NCI-H2081 treated with DMSO at 0.1 percent for 48 hours (cell line): ENCODE measurements at regions not wholly inside any gene's neighbourhood (a gene's known extent, or its start where the extent isn't known, plus 50 kb on each side); places are given as distances from the start of the nearest gene placed in this dataset.

Experiments used
- DNase-seq: peaks from one replicate; lab custom pipeline; 2025; lab: John Stamatoyannopoulos, UW

DNA sequence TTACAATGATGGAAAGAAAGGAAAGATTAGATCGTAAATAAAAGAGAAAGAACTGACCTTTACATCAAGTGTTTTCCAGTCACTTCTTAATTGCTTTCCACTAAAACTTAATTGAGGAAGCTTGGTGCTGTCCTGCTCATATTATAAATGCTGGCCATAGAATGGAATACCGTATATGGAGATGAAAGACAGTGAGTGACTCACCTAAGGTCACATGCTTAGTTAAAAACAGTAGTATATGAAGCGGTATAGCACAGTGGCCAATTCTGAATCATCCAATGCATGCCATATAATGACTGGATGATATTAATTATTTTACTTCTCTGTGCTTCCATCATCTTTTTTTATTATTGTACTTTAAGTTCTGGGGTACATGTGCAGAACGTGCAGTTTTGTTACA, 482.4 kb upstream of the SGCD start:
- no peak for DNase-seq

DNA sequence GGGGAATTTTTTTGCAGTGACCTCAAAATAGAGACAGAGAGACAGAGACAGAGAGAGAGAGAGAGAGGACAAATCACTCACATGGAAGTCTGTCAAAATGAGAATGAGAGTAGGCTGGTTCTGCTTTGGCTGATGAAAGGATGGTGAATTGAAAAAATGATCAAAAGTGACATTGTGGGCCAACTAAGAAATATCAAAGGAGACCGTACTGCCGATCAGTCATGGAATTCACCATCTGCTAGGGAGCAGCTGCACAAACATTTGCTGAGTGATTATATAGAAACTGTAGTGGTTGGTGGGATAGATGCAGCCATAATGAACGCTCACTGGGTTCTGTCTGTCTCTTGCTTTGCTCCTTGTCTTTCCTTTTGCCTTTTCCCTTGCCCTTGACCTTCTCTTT, 476.6 kb upstream of the SGCD start:
- DNase-seq, result no peak

DNA sequence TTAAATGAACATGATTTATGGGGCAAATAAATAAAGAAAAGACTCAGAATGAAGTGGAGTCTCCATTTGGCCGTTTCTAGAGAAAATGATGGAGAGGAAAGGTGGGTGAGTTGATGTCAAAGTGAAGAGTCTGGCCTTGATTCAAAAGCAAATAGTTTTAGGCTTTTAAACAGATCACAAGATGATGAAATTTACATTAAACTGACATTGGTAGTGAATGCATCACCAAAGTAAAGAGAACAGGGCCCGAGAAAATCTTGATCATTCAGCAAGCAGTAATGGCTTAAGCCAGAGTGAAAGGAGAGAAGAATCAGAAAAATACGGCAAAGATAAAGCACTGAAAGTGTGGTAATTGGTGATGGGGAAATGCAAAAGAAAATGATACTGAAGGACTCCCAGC, 460.0 kb upstream of the SGCD start:
- DNase-seq, result no peak

DNA sequence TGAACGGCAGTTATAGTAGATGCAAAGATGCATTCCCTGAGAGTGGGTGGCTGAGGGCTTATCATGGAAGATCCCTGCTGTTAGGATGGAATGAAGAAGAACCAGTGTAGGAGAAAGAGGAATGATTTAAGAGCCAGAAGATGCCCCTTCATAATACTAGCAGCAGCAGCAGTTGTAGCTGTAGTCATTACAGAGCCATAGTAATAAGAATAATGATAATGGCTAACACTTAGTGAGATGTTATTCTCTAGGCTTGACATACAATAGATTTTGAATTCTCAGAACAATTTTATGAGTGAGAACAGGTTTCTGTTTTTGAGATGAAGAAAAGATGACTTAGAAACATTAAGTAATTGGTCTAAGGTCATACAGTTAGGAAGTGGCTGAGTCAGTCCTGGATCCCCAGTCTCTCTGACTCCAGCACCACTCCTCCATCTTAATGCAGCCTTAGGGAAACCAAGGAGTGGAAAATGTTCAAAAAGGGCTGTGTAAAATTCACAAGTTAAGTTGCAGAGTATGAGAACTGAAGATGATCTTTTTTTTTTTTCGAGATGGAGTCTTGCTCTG, 459.4 kb upstream of the SGCD start:
- DNase-seq, result no peak

DNA sequence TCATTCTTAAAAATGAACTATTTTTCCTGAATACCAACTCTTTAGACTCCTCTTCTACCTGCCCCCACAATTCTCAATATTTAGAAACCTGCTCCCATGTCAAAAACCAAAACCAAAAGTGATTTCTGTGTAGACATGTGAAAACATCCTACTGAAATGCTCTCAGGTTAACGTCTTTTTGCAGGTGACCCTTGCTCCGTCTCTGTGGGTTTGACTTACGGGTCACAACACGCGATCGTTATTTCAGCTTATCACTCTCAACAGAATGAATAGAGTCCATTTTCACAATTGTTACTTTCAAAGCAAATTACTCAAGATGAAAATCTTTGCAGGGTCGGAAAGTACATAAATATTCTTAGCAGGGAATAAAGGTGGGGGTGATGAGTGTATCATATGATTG, 456.3 kb upstream of the SGCD start:
- DNase-seq, result no peak

DNA sequence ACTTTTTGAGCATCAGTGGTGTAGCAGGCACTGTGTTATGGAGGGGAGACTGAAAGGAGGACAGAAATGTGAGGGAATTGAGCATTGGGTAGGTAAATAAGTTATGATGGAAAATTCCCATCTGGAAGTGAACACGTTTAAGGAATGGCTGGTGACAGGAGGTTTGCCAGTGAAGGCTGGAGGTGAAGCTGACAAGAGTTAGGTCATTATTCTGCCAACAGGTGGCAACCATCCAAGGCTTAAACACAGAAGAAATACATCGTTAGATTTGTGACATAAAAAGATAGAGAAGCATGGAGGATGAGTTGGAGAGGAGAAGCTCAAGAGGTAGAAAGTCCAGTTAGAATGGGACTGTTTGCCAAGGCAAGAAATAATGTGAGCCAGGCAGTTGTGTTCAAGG, 455.3 kb upstream of the SGCD start:
- DNase-seq, result no peak

DNA sequence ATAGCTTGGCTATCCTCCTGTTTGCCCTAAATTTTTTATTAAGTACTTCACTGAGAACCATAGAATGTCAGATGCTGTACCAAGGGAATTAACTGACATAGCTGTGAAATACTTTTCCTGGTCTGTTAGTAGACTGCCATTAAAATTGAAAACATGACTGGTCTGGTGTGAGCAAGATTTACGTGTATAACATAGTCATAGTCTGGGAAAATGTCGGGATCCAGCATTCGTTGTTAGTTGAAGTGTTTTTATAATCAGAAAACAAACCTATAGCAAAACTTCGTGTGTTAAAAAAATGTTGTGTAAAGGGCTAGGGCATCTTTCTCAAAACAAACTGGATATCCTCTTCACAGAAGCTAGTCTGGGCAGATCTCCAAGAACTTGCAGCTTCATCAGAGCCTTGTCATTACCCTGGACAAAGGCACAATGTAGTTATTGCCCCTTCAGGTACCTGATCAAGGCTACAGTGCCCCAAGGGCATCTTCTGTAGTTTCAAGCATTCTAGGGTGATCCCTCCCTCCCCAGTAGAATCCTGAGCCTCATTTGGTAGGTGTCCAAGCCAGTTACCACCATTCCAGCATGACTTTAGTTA, 454.2 kb upstream of the SGCD start:
- peak; percentile 25 for DNase-seq

DNA sequence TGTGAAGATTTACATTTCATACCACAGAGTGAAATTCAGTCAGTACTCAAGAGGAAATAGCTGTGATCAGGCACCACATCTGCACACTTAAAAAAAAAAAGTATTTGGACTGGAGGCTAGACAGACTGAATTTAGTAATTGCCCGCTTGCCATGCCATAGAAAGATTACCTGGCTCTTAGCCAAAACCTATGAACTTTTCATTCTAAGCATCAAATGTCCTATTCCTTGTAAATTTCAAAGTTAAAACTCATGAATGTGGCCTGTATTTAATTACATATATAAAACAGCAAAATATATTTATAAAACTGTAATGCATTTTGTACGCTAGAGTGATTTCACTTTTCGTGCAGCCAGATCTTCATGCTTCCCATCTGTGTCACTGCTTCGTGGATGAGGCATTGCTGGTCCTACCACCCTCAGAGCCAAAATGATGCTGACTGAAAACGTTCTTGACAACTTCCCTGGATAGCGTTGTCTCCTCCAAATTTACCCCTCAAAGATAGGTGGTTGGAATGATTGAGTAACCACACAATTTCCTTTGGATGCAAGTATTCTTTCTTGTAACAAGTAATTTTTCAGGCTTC, 447.9 kb upstream of the SGCD start:
- DNase-seq, result no peak

DNA sequence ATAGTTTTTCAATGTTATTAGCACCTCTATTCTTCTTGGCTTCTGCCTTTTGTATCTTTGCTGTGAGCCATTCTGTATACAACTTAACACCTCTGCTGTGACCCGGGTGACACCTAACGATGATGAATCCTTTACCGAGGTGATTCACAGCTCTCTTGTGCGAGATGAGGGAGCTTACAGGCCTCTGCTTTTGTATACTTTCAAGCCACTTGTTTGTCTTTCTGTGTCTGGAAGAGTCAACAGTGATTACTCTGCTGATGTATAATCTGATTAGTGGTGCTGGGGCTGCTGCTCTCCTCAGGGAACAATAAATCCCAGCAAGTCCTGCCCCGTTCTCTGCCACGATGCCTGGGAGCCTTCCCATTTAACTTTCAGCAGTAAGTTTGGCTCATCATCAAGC, 442.9 kb upstream of the SGCD start:
- DNase-seq, result no peak

DNA sequence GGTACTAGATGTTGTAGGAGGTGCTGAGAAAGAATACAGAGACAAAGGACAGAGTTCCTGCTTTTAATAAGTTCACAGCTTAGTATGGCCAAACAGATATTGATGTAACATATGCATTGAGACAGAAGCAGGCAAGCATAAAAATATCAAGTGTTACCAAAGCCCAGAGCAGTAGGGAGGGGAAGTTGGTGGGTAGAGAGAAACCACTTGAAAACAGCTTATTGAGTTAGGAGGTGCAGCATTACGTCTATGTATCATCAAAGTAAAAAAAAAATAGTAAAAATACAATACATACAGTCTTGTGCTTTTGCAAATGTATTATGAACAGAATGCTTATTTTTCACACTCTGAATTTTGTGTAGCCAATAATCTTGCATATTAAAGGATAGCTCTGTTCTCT, 441.8 kb upstream of the SGCD start:
- no peak for DNase-seq

DNA sequence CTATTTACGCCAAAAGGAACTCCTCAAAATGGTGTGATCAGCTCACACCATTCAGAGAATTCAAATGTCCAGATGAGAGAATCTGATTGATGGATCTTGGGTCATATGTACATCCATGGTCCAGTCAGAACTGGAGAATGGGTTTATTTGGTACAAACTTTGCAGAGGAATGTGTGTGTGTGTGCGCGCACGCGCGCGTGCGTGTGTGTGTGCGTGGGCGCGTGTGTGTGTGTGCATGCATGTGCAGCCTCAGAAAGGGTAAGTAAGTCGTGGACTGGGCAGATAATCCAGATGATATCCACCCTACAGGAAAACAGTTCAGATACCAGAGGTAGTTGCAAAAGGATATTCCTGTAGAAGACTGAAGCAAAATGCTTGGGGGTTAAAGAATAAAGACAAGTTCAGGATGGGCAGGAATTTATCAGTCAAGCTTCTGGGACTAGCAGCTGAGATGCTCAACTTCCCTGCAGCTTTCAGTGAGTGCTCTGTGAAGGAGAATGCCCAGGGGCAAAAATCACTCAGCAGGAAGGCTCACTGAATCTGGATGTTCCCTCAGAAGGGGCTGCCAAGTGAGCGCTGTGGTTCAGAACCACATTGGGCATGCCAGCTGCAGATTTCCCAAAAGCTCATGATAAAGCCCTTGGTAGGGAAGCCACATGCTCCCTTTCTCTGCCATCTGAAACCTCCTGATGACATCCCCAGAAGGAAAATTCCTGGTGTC, 440.5 kb upstream of the SGCD start:
- no peak for DNase-seq

DNA sequence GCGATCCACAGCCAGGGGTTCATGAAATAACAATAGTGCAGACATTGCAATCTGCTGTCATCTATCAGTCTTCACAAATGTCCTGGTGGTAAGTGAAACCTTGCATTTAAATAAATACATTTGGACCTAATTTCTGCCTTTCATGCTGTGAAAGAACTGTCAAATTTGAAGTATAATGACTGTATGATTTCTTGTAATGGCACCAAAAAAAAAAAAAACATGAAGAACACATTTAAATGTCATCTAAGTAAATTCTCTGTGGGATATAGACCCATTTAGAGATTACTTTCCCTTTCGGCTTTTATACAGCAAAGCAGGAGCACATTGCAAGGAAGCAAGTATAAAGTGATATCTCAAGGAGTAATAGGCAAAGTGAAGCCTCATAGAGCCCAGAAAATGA, 431.5 kb upstream of the SGCD start:
- no peak for DNase-seq

DNA sequence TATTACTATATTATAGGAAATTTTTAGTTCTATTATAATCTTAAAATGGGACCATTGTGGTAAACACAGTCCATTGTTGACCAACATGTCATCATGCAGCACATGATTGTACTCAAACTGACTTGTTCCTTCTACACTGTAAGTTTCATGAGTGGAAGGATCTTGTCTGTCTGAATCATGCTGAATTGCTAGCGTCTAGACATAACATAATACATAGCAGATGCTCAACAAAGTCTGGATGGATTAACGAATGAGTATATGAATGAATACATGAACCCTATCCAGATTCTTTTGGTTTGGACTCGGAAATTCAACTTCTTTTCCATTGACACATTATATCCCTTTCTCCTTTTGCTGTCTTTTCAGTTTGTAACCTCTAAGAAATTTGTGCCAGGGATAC, 429.2 kb upstream of the SGCD start:
- DNase-seq, result no peak

DNA sequence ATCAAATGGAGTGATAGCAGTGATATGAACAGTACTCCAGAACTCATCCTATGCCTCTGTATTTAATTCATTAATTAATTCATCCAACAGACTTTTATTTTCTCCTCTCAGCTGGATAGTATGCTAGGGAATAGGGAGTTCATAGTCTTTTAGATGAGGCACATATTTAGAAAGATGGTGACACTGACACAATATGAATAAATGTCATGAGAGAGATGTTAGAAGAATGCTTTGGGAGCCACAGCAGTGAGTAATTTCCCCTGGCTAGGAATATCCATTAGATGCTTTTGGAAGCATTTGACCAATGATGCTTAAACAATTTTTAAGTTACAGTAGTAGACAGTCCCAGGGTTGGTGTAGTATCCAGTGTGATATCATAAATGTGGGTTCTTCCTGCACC, 428.7 kb upstream of the SGCD start:
- DNase-seq, result no peak

DNA sequence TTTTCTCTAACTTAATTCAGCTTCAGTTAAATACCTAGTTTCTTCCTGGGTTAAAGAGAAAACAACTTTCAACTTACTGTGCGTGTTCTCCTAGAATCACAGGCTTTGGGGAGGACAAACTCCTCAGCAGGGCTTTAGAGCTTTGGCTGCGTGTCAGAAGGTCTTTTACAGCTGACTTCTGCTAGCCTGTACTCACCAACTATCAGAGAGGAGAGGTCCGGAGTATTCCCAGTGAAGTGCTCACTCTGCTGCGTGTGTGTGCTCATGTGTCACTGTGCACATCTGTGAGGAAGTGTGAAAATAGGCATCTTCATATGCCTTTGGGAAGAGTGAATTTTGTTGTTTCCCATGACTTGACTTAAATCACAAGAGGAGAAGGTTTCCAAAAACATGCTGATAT, 423.2 kb upstream of the SGCD start:
- no peak for DNase-seq

DNA sequence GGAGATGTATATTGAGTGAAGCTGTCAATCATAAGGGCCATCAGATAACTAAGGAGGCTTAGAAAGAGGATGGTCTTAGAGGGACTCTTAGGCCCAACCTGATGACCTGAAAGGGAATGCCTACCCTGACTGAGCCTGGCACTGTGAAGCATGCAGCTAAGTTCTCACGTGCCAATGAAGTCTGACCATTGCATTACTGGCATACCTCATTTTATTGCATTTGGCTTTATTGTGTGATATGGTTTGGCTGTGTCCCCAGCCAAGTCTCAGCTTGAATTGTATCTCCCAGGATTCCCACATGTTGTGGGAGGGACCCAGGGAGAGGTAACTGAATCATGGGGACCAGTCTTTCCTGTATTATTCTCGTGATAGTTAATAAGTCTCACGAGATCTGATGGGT, 421.6 kb upstream of the SGCD start:
- DNase-seq, result no peak

DNA sequence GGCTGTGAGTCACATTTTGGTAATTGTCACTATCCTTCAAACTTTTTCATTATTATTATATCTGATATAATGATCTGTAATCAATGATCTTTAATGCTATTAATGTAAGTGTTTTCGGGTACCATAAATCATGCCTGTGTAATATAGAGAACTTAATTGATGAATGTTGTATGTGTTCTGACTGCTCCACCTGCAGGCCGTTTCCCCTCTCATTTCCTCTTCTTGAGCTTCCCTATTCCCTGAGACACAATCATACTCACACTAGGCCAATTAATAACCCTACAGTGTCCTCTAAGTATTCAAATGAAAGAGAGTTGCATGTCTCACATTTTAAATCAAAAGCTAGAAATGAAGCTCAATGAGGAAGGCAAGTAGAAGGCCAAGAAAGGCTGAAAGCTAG, 420.9 kb upstream of the SGCD start:
- DNase-seq, result no peak

DNA sequence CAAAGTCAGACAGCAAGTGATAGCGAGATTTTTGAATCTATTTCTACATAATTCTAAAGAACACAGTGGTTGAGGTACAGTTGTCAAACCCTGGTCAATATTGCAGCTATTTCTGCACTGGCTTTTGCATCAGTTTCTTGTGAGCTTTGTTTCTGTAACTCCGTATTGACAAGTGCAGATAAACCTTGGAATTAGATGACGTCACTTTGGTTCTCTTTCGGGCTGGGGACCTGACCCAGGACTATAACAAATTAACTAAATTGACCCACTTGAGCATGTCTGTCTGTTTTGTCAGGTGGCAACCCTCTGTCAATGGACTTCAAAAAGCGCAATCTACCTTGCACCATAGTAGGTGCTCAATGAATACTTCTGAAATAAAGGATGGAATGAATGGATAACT, 418.4 kb upstream of the SGCD start:
- DNase-seq, result no peak

DNA sequence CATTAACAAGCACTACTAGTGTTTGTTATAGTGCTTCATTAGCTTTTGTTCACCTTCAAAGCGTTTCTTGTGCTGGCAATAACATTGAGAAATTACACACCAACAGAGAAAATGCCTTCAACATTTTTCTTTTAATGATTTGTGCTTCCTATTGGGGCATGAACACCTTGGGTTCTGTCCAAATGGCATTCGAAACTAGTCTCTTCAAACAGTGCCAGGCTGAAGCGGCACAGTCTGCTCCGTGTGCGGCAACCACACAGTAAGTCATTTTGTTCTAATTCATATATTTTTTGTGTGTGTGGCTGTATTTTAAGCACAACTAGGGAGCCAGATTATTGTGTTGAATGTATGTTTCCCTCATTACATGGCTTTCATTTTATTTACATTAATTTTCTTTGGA, 414.7 kb upstream of the SGCD start:
- DNase-seq, result no peak

DNA sequence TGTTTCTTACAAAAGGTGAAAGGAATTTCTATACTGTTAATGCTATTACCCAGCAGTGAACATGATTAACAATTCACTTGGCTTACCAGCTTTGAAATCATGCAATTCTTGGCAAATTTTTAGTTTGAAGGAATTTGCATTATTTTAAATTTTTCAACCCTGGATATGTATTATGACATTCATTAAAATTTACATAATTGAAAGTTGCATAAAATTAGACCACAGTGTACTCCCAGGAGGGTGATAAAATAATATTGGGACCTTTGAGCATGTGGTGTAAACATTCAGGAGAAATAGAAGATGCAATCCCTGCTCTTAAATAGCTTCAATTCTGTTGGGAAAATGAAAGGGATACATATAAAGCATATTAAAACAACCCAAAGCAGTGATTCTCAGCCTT, 412.2 kb upstream of the SGCD start:
- DNase-seq, result no peak

DNA sequence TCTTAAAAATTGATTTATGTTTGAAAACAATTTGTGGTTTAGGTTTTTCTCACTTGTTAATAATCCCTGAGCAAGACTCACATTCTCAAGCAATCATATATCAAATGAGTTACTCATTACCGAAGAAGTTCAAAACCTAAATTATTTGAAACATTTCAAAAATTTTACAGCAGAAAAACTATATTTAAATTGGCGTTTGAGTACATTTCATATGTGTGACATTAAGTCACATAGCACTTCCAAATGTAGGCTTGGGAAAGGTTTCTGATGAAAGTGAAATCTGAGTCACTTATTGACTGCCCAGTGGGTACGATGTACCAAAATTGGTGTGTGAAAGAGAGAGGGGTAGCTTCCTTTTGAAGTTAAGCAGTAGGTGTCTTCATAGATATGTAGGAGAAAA, 411.4 kb upstream of the SGCD start:
- DNase-seq, result no peak

DNA sequence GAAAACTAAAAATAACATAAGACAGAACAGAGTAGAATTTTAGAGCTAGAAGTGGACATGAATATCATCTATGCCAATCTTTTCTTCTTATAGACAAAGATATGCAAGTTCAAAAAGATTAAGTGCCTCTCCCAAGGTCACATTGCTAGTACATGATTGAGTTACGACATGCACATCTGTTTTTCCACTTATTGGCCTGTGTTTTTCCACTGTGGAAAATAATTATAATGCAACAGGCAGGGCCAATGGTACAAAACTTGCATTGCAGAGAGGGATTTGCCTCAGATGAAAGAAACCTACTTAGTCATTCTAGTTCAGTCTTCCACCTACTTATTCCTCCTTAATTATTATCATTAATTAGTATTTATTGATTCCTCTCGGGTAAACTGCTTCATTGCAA, 407.8 kb upstream of the SGCD start:
- DNase-seq, result no peak

DNA sequence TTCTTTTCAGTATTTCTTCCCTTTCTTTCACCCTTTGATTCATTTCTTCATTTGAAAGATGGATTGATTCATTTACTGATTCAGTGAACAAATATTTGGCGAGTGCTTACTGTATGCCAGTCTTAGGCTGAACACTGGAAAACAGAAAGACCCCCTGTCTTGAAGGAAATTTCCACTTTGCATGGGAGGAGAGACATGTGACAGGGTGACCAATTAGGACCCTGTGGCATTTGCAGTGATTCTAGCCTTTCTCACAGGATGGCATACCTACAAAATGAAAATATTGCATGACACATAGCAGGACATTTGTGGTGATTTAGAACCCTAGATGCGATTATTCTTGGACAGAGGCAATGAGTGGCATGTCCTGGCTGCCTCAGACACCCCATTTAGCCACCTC, 407.2 kb upstream of the SGCD start:
- no peak for DNase-seq

DNA sequence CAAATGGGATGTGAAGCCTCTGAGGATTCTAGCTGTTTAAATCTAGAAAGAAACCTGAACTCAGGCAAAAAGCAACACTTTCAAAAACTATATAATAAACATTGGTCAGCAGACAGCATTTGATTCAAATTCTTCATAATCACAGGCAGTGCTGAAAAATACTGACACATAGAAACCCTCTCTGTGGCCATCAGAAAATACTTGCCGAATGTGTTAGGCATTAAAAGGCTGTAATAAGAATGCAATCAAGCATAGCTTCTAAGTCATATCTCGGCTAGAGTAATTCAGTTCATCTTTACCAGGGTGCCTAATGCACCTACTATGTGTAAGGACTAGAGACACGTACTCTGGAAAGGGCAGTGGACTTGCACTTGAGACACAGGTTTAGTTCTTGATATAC, 405.3 kb upstream of the SGCD start:
- DNase-seq, result no peak
